ENCODE measurements at regions not wholly inside any gene's neighbourhood (a gene's known extent, or its start where the extent isn't known, plus 50 kb on each side); places are given as distances from the start of the nearest gene placed in this dataset.

DNA sequence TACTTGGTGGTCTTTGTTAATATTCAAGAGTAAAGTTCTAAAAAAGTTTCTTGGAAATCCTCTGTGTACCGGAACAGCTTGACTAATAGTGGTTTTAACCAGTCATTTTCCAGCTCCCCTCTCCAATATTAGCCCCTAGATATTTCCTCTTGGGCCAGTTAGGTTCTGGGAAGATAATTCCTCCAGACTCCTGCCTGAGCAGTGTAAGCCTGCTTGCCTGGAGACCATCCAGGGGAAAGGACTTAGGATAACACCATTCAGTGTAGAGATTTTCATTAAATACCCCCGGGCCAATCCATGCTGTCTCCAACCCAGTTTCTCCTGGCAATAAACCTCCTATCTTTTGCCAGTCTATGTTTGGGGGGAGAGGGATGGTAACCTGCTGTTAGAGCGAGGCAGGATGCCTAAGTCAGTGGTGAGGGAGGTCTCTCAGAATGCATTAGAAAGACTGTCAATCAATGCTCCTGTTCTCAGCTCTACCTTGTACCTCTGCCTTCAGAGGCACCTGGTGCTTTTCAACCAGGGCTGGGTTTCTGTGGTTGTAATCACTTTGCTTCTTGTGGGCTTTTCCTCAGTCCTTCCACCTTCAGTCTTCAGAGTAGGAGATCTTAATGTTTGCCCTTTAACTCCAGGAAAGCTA, 186.4 kb downstream of the RNF152 start:
- Histone ChIP-seq H3K4me1 (no peaks in the 10 kb centered on the region), H3K36me3 (no peaks in the 10 kb centered on the region), H3K9me3 (no peaks in the 10 kb centered on the region), H3K27ac (no peak overlapping the region), H3K27me3 (no peaks in the 10 kb centered on the region), H3K4me3 (no peak overlapping the region)
- 56 to 64% methylated on average over 3 of the region's 3 CpGs for WGBS, 2 donors
- TF ChIP-seq EP300 (IDR thresholded peaks at IDR 0.05), result no peak
- no peak for TF ChIP-seq POLR2A (IDR thresholded peaks at IDR 0.05)
- TF ChIP-seq, protein P1, sequence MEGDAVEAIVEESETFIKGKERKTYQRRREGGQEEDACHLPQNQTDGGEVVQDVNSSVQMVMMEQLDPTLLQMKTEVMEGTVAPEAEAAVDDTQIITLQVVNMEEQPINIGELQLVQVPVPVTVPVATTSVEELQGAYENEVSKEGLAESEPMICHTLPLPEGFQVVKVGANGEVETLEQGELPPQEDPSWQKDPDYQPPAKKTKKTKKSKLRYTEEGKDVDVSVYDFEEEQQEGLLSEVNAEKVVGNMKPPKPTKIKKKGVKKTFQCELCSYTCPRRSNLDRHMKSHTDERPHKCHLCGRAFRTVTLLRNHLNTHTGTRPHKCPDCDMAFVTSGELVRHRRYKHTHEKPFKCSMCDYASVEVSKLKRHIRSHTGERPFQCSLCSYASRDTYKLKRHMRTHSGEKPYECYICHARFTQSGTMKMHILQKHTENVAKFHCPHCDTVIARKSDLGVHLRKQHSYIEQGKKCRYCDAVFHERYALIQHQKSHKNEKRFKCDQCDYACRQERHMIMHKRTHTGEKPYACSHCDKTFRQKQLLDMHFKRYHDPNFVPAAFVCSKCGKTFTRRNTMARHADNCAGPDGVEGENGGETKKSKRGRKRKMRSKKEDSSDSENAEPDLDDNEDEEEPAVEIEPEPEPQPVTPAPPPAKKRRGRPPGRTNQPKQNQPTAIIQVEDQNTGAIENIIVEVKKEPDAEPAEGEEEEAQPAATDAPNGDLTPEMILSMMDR (IDR thresholded peaks at IDR 0.05), result no peak
- DNase-seq (ENCODE audit: low spot score in 2 of 2), result no peak

DNA sequence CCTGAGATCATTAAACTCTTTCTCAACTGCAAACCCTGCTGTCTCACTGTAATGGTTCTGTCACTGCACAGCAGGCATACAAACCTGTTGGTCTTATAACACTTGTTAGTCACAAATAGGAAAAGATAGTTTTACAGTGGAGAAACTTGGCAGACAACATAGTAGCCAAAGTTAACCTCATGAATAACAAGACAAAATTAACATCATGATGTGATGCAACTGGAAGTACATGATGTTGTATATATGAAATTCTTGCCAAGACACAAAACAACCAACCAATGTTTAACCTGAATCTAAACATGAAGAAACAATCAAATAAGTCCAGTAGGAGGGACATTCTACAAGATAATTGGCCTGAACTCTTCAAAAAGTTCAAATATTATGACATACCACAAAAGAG, 189.3 kb downstream of the RNF152 start:
- Histone ChIP-seq H3K4me3 (no peak overlapping the region), H3K36me3 (no peaks in the 10 kb centered on the region), H3K4me1 (no peaks in the 10 kb centered on the region), H3K9me3 (no peaks in the 10 kb centered on the region), H3K27ac (no peak overlapping the region), H3K27me3 (no peaks in the 10 kb centered on the region)
- TF ChIP-seq POLR2A (IDR thresholded peaks at IDR 0.05), result no peak
- no peak for TF ChIP-seq EP300 (IDR thresholded peaks at IDR 0.05)
- TF ChIP-seq, protein P1 (IDR thresholded peaks at IDR 0.05), result no peak
- DNase-seq (ENCODE audit: low spot score in 2 of 2), result no peak

DNA sequence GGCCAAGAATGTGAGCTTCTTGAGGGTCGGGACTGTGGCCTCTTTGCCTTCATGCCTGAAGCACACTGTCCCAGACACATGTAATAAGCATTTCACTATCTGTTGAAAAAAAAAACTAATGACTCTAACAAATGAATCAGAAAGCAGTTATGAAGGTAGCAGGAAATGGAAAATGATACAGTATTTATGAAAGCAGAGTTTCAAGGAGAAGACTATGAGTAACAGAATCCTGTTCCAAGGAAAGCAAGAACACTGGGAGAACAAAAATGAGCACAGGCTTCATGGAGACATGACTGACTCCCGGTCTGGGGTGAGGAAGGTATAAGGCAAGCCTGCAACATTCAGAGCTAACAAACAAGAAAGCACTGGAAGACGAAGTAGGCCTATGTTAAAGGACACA, 190.8 kb downstream of the RNF152 start:
- Histone ChIP-seq H3K4me1 (no peaks in the 10 kb centered on the region), H3K36me3 (no peaks in the 10 kb centered on the region), H3K4me3 (no peak overlapping the region), H3K9me3 (no peaks in the 10 kb centered on the region), H3K27me3 (no peaks in the 10 kb centered on the region), H3K27ac (no peak overlapping the region)
- DNase-seq (ENCODE audit: low spot score in 2 of 2), result no peak
- TF ChIP-seq POLR2A (IDR thresholded peaks at IDR 0.05) (no peak), EP300 (IDR thresholded peaks at IDR 0.05) (no peak)
- 65 to 75% methylated on average over 3 of the region's 3 CpGs for WGBS, 2 donors

DNA sequence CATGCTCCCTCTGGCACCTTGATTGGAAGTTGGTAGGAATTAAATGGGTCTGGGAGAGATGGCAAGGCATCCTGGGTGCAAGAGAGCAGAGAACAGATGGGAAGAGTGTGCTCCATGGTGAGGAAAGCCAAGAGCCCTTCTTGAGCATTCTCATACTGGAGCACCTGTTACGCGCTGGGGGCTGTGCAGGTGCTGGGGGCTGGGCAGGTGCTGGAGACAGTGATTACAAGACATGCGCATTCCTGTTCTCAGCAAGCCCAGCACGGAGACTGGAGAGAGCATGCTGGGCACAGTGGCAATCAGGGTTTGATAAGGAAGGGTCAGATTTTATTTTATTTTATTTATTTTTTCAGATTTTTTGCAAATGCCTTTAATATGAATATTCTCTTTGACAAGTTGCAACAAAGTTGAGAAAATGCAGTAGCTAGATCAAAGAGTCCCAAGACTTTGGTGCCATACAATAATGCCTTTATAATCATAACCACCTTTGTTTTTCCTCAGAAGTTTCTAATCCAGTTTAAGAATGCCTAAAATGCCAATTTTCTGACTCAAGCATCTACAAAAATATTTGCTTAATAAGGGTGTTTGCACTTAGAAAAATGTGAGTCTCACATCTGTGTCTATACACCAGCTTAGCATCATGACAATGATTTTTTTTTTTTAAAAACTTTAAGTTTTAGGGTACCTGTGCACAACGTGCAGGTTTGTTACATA, 193.3 kb downstream of the RNF152 start:
- no peaks in the 10 kb centered on the region for H3K4me1 ChIP-seq
- no peaks in the 10 kb centered on the region for H3K27me3 ChIP-seq
- no peak overlapping the region for H3K4me3 ChIP-seq
- no peak for DNase-seq (ENCODE audit: low spot score in 2 of 2)
- no peaks in the 10 kb centered on the region for H3K36me3 ChIP-seq
- WGBS, 2 donors, result 87 to 90% methylated on average over 5 of the region's 5 CpGs
- no peak overlapping the region for H3K27ac ChIP-seq
- H3K9me3 ChIP-seq, result peaks cover 0 to 7% (median 0%) of the 10 kb centered on the region in 4 donors
- TF ChIP-seq EP300 (IDR thresholded peaks at IDR 0.05), result no peak
- TF ChIP-seq, protein P1 (IDR thresholded peaks at IDR 0.05), result no peak
- no peak for TF ChIP-seq POLR2A (IDR thresholded peaks at IDR 0.05)

DNA sequence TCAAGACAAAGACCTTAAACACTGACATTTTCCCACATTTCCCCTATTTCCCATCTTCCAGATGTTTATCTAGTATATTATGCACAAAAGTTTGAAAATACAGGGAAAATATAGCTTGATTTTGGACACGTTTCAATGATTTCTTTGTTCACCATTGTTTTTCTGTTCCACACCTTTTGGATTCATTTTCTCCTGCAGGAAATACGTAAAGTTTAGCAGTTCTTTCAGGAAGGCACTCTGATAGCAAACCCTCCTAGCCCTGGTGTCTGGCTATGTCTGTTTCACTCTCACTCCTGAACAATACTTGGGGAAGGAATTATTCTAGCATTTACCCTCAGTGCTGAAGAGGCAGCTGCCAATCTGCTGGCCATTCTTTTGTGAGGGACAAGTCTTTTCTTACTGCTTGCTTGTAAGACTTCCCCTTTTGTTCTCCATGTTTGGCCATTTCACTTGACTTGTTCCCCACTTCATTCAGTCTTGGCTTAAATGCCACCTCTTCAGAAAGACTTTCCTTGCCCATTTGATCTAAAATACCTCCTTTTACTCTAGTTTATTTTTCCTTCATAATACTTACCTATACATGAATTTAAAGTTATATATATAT, 195.4 kb downstream of the RNF152 start:
- H3K36me3 ChIP-seq, result no peaks in the 10 kb centered on the region
- no peak overlapping the region for H3K27ac ChIP-seq
- 59 to 73% methylated on average over 2 of the region's 2 CpGs for WGBS, 2 donors
- TF ChIP-seq POLR2A (IDR thresholded peaks at IDR 0.05) (no peak), EP300 (IDR thresholded peaks at IDR 0.05) (no peak)
- TF ChIP-seq, protein P1 (IDR thresholded peaks at IDR 0.05), result no peak
- DNase-seq (ENCODE audit: low spot score in 2 of 2), result no peak
- H3K27me3 ChIP-seq, result no peaks in the 10 kb centered on the region
- H3K4me1 ChIP-seq, result no peaks in the 10 kb centered on the region
- no peak overlapping the region for H3K4me3 ChIP-seq
- peaks cover 0 to 7% (median 0%) of the 10 kb centered on the region in 4 donors for H3K9me3 ChIP-seq

All from tibial nerve (tissue), 4 donors.